ENCODE measurements at regions not wholly inside any gene's neighbourhood (a gene's known extent, or its start where the extent isn't known, plus 50 kb on each side); places are given as distances from the start of the nearest gene placed in this dataset.

GRCh38 chr7:18212308-18212707, 184.7 kb upstream of the PRPS1L1 start:
- TF ChIP-seq EGR1 (IDR thresholded peaks at IDR 0.05; ENCODE audit: low read depth) (no peak), SP1 (IDR thresholded peaks at IDR 0.05; ENCODE audit: low read depth) (no peak), EZH2phosphoT487 (IDR thresholded peaks at IDR 0.05; ENCODE audit: borderline replicate concordance) (no peak), EZH2 (IDR thresholded peaks at IDR 0.05) (no peak), ZFX (IDR thresholded peaks at IDR 0.05) (no peak), ZBTB33 (IDR thresholded peaks at IDR 0.05; ENCODE audit: extremely low read depth, insufficient replicate concordance, low read length) (no peak), CEBPB (IDR thresholded peaks at IDR 0.05; ENCODE audit: low read depth) (no peak), TCF7L2 (IDR thresholded peaks at IDR 0.05; ENCODE audit: borderline replicate concordance, extremely low read depth, insufficient read depth, insufficient read length) (no peak), SIN3A (IDR thresholded peaks at IDR 0.05; ENCODE audit: low read depth) (no peak), POLR2AphosphoS5 (IDR thresholded peaks at IDR 0.05; ENCODE audit: low read depth, low read length) (no peak)
- TF ChIP-seq, protein P1, sequence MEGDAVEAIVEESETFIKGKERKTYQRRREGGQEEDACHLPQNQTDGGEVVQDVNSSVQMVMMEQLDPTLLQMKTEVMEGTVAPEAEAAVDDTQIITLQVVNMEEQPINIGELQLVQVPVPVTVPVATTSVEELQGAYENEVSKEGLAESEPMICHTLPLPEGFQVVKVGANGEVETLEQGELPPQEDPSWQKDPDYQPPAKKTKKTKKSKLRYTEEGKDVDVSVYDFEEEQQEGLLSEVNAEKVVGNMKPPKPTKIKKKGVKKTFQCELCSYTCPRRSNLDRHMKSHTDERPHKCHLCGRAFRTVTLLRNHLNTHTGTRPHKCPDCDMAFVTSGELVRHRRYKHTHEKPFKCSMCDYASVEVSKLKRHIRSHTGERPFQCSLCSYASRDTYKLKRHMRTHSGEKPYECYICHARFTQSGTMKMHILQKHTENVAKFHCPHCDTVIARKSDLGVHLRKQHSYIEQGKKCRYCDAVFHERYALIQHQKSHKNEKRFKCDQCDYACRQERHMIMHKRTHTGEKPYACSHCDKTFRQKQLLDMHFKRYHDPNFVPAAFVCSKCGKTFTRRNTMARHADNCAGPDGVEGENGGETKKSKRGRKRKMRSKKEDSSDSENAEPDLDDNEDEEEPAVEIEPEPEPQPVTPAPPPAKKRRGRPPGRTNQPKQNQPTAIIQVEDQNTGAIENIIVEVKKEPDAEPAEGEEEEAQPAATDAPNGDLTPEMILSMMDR (IDR thresholded peaks at IDR 0.05 in 2 of 3, conservative IDR thresholded peaks at IDR 0.05 in 1 of 3; ENCODE audit: borderline replicate concordance in 1 of 3, insufficient read depth in 1 of 3, low read depth in 2 of 3, low read length in 2 of 3), result no peak
- TF ChIP-seq, protein P2, sequence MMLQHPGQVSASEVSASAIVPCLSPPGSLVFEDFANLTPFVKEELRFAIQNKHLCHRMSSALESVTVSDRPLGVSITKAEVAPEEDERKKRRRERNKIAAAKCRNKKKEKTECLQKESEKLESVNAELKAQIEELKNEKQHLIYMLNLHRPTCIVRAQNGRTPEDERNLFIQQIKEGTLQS (IDR thresholded peaks at IDR 0.05), result no peak
